ENCODE measurements at regions not wholly inside any gene's neighbourhood (a gene's known extent, or its start where the extent isn't known, plus 50 kb on each side); places are given as distances from the start of the nearest gene placed in this dataset.

GRCh38 chr20:22513574-22513973, 70.8 kb downstream of the FOXA2 start:
- DNase-seq (ENCODE audit: low read depth): no peak
- TF ChIP-seq, protein P1, sequence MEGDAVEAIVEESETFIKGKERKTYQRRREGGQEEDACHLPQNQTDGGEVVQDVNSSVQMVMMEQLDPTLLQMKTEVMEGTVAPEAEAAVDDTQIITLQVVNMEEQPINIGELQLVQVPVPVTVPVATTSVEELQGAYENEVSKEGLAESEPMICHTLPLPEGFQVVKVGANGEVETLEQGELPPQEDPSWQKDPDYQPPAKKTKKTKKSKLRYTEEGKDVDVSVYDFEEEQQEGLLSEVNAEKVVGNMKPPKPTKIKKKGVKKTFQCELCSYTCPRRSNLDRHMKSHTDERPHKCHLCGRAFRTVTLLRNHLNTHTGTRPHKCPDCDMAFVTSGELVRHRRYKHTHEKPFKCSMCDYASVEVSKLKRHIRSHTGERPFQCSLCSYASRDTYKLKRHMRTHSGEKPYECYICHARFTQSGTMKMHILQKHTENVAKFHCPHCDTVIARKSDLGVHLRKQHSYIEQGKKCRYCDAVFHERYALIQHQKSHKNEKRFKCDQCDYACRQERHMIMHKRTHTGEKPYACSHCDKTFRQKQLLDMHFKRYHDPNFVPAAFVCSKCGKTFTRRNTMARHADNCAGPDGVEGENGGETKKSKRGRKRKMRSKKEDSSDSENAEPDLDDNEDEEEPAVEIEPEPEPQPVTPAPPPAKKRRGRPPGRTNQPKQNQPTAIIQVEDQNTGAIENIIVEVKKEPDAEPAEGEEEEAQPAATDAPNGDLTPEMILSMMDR (IDR thresholded peaks at IDR 0.05; ENCODE audit: low read depth, low read length): no peak
- TF ChIP-seq MYC (IDR thresholded peaks at IDR 0.05; ENCODE audit: low read depth, low read length): no peak
- TF ChIP-seq, protein P2, sequence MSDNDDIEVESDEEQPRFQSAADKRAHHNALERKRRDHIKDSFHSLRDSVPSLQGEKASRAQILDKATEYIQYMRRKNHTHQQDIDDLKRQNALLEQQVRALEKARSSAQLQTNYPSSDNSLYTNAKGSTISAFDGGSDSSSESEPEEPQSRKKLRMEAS (IDR thresholded peaks at IDR 0.05; ENCODE audit: low read depth, low read length): no peak
- no peak for TF ChIP-seq POLR2A (IDR thresholded peaks at IDR 0.05; ENCODE audit: extremely low read depth, insufficient read length)
- no peak overlapping the region for H3K4me3 ChIP-seq (ENCODE audit: low read depth, low read length)

DNA sequence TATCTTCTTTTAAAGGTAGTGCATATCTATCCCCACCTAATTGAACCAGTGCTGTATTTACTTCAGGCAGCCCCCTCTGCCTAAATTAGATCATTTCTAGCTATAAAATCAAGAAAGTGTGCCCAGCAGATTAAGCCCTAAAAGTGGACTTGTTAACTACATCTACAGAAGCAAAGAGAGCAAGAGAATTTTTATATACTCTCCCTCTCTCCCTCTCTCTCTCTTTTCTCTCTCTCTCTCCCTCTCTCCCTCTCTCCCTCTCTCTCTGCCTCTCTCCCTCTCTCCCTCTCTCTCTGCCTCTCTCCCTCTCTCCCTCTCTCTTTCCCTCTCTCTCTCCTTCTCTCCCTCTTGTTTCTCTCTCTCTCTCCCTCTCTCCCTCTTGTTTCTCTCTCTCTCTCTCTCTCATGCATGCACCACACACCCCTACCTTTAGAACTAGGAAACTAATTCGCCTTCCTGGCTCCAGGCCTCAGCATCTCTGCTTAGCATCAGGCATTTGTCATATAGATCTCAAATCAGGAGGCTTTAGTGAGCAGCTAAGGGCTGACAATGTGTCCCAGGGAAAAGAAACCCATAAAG, 71.4 kb downstream of the FOXA2 start:
- no peak for DNase-seq (ENCODE audit: low read depth)
- TF ChIP-seq, protein P1 (IDR thresholded peaks at IDR 0.05; ENCODE audit: low read depth, low read length): no peak
- no peak overlapping the region for H3K4me3 ChIP-seq (ENCODE audit: low read depth, low read length)

- no peak overlapping the region for H3K4me3 ChIP-seq (ENCODE audit: low read depth, low read length)
- TF ChIP-seq, protein P1 (IDR thresholded peaks at IDR 0.05; ENCODE audit: low read depth, low read length): no peak
- TF ChIP-seq POLR2A (IDR thresholded peaks at IDR 0.05; ENCODE audit: extremely low read depth, insufficient read length) (no peak), MYC (IDR thresholded peaks at IDR 0.05; ENCODE audit: low read depth, low read length) (no peak)
- TF ChIP-seq, protein P2 (IDR thresholded peaks at IDR 0.05; ENCODE audit: low read depth, low read length): no peak
- no peak for DNase-seq (ENCODE audit: low read depth)
Observed at GRCh38 chr20:22511943-22512910, 72.1 kb downstream of the FOXA2 start.

- DNase-seq (ENCODE audit: low read depth): no peak
Observed at GRCh38 chr20:22509843-22510147, 74.6 kb downstream of the FOXA2 start.

DNA sequence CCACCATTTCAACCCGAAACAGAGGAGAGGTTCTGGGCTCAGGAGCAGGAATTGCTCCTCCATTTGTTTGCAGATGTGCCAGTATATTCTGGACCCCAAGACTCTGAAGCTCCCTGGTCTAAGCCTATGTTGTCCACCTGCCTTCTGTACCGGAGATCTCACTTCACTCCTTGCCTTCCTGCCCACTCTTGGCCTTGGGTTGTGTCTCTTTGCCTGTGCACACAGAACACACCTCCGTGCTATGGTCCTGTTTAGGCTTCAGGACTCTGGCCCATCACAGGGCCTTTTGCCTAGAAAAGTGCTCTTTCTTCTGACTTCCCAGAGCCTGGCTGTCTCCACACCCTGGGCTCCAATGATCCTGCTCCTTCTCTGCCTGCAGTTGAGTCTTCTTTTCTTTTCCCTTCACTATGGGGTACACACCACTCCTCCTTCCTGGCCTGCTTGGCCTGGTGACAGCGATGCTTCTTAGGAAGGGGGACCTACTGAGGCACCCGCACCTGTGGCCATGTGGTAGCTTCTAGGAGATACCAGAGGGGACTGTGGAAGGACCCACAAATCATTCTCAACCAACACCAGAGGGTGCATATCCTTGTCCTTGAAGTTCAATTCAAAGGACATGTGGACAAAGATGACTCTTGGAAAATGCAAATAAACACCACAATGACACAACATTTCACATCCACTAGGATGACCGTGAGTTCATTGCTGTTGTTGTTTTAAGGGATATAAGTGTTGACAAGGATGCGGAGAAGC, 75.1 kb downstream of the FOXA2 start:
- no peak for DNase-seq (ENCODE audit: low read depth)
- TF ChIP-seq POLR2A (IDR thresholded peaks at IDR 0.05; ENCODE audit: extremely low read depth, insufficient read length) (no peak), MYC (IDR thresholded peaks at IDR 0.05; ENCODE audit: low read depth, low read length) (no peak)
- TF ChIP-seq, protein P1 (IDR thresholded peaks at IDR 0.05; ENCODE audit: low read depth, low read length): no peak
- TF ChIP-seq, protein P2 (IDR thresholded peaks at IDR 0.05; ENCODE audit: low read depth, low read length): no peak
- H3K4me3 ChIP-seq (ENCODE audit: low read depth, low read length): no peak overlapping the region

More at GRCh38 chr20:22509843-22510147, 74.6 kb downstream of the FOXA2 start:
- no peak for TF ChIP-seq POLR2A (IDR thresholded peaks at IDR 0.05; ENCODE audit: extremely low read depth, insufficient read length)
- TF ChIP-seq, protein P2 (IDR thresholded peaks at IDR 0.05; ENCODE audit: low read depth, low read length): no peak
- TF ChIP-seq, protein P1 (IDR thresholded peaks at IDR 0.05; ENCODE audit: low read depth, low read length): no peak
- TF ChIP-seq MYC (IDR thresholded peaks at IDR 0.05; ENCODE audit: low read depth, low read length): no peak
- no peak overlapping the region for H3K4me3 ChIP-seq (ENCODE audit: low read depth, low read length)

Data from NB4 (cell line).